GM18519 (cell line): ENCODE measurements at regions not wholly inside any gene's neighbourhood (a gene's known extent, or its start where the extent isn't known, plus 50 kb on each side); places are given as distances from the start of the nearest gene placed in this dataset.
"Not testable (repeated sequence)": the region's sequence is repeated elsewhere in the genome, so short reads cannot be mapped to it uniquely, and the experiment has no call there.

ENCODE experiments used
- ATAC-seq: cut with Tn5 transposase; IDR thresholded peaks from one replicate; pipeline ENCODE4 v1.9.1; 2021; ENCODE audit warnings: mild to moderate bottlenecking, moderate library complexity; ENCODE audit not compliant: unreplicated experiment, low FRiP score

- ATAC-seq: no peak
Measured at GRCh38 chr2:47728551-47728950, 54.4 kb upstream of the MSH6 start.

DNA sequence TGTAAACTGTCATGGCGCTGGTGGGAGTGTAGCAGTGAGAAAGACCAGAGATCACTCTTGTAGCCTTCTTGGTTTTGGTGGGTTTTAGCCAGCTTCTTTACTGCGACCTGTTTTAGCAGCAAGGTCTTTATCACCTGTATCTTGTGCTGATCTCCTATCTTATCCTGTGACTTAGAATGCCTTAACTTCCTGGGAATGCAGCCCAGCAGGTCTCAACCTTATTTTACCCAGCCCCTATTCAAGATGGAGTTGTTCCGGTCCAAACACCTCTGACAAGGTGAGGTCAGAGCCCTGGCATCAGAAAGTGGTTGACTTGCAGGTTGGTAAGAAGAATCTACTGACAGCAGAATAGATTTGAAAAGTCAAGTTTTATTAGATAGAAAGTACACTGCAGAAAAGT, 55.0 kb upstream of the MSH6 start:
- no peak for ATAC-seq

DNA sequence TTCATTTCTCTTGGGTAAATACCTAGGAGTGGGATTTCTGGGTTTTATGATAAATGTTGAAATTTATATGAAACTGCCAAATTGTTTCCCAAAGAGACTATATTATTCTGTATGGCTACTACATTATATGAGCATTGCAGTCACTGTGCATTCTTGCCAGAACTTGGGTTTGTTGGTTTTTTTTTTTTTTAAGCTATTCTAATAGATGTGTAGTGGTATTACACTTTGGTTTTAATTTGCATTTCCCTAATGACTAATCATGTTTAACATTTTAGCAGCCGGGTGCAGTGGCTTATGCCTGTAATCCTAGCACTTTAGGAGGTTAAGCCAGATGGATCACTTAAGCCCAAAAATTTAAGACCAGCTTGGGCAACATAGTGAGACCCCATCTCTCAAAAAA, 56.0 kb upstream of the MSH6 start:
- ATAC-seq: not testable (repeated sequence)

- no peak for ATAC-seq
Measured at GRCh38 chr2:47725808-47726207, 57.1 kb upstream of the MSH6 start.

DNA sequence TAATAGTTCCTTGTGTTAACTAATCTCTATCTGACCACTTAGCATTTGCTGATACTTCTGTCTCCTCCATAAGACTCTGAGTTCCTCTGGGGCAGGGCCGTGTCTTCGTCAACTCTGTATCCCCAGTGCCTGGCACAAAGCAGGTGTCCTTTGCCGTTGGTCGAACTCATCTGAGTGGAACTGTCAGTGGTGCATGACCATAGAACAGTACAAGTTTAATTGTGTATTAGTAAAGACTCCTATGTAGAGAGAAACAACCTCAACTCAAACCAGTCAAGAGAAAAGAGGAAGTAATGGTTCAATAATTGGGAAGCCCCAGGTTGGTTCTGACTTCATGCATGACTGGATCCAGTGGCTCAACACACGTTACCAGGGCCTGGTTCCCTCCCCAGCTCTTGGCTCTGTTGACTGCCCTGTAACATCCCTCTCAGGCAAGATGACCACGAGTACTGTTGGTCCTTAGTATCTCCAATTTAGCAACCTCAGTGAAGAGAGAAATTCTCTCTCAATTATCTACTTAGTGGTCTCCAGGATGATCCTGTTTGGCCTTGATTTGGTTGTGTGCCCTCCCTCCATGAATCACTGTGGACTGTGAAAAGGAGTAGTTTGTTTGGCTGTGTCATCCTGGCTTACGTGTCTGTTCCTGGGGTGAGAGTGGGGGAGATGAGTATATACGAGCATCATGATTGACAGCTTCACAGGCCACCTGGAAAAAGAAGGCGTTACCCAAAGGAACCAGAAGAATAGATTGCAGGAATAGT, 58.5 kb upstream of the MSH6 start:
- peak; percentile 89 for ATAC-seq

GRCh38 chr2:47721296-47721695, 61.6 kb upstream of the MSH6 start:
- ATAC-seq: no peak

DNA sequence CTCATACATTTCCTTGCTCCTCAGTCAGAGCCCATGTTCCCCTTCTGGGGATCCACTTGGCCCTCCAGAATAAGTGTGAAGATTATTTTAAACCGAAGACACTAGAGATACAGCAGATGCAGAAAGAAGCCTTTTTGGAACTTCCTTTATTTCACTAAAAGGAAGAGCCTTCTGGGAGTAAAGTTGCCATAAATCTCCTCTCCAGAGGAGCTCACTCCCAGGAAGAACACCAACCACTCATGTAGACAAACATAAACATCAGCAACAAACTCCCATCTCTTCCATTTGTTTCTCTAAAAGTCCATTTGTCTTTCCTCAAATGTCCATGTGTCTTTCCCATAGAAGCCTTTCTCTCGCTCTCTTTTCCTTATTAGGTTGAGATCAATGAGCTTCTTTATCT, 62.4 kb upstream of the MSH6 start:
- ATAC-seq: no peak

- ATAC-seq: no peak
Measured at GRCh38 chr2:47720036-47720435, 62.9 kb upstream of the MSH6 start.

DNA sequence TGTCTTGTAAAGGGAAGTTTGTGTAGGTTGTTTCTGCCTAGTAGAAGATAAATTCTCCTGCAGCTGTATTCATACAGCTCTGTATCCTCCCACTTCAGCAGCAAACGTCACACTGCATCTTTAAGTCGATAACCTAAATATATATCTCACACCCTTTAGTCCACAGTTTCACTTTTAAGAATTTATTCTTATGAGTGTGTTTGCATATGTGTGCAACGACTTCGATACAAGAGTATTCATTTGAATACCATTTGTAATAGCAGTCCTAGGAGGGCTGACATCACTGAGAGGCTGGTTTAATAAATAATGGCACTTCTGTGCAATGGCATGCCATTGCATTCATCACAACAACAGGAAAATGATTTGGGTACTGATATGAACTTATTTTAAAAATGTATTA, 63.8 kb upstream of the MSH6 start:
- ATAC-seq: peak; percentile 72

DNA sequence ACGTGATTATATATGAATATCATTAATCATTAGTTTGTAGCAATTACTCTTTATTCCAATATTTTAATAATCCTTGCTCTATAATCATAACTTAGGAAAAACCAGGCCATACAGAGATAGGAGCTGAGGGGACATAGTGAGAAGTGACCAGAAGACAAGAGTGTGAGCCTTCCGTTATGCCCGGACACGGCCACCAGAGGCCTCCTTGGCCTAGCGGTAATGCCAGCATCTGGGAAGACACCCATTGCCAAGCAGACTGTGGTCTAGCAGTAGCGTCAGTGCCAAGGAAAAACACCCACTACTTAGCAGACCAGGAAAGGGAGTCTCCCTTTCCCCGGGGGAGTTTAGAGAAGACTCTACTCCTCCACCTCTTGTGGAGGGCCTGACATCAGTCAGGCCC, 66.6 kb upstream of the MSH6 start:
- ATAC-seq: not testable (repeated sequence)

GRCh38 chr2:47715552-47715951, 67.4 kb upstream of the MSH6 start:
- no peak for ATAC-seq

- ATAC-seq: no peak
Measured at GRCh38 chr2:47708801-47709499, 74.0 kb upstream of the MSH6 start.

DNA sequence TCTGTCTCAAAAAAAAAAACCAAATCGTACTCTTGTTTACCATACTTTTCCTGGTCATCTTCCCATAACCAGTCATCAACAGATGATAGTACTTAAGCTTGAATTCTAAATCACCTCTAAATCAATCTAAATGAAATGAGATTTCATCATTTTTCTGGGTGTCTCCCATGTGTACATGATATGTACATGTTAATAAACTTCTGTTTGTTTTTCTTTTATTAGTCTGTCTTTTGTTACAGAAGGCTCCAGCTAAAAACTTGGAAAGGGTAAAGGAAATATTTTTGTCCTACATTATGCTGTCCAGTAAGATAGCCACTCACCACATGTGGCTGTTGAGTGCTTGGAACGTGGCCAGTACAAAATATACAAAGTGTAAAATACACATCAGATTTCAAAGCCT, 78.7 kb upstream of the MSH6 start:
- ATAC-seq: no peak

GRCh38 chr2:47699533-47700215, 83.3 kb upstream of the MSH6 start:
- no peak for ATAC-seq

DNA sequence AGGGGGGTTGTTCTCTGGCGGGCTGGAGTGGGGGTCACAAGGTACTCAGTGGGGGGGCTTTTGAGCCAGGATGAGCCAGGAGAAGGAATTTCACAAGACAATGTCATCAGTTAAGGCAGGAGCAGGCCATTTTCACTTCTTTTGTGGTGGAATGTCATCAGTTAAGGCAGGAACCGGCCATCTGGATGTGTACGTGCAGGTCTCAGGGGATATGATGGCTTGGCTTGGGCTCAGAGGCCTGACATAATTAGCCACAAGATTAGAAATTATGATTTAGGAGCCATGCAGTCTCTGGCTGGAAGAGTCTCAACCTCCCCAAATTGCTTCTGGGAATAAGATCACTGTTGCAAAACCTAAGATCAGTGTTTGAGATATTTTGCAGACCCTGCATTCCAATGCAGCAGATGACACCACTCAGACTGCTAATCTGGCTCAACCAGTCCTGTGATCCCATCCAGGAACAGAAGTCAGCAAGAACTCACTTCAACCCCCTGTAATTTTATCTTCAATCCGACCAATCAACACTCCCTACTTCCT, 84.4 kb upstream of the MSH6 start:
- ATAC-seq: not testable (repeated sequence)

DNA sequence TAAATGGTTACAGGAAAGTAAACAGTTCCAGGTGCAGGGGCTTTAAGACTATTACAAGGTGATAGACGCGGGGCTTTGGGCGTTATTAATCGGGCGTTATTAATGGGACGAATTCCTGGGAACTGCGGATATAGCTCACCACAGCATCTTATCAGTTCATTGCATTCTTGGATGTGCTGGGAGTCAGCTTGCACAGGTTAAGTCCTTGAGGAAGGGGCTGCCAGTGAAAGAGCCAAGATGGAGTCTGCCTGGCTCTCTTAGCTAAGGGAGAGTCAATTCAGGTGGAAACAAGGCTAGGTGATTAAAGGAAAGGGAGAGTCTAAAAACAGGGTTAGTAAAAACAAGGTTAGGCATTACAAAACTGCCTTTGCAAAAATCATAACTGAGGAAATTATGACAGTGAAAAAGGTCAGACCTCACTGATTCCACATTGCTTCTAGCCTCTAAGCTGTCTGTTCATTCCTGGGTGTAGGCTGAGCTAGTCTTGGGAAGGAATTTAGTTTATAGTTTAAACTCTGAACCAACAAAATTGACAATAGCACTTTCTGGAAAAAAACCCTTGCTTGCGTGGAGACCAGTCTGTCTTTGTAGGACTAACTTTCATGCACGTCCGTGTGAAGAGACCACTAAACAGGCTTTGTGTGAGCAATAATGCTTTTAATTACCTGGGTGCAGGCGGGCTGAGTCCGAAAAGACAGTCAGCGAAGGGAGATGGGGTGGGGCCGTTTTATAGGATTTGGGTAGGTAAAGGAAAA, 85.1 kb upstream of the MSH6 start:
- ATAC-seq: not testable (repeated sequence)

DNA sequence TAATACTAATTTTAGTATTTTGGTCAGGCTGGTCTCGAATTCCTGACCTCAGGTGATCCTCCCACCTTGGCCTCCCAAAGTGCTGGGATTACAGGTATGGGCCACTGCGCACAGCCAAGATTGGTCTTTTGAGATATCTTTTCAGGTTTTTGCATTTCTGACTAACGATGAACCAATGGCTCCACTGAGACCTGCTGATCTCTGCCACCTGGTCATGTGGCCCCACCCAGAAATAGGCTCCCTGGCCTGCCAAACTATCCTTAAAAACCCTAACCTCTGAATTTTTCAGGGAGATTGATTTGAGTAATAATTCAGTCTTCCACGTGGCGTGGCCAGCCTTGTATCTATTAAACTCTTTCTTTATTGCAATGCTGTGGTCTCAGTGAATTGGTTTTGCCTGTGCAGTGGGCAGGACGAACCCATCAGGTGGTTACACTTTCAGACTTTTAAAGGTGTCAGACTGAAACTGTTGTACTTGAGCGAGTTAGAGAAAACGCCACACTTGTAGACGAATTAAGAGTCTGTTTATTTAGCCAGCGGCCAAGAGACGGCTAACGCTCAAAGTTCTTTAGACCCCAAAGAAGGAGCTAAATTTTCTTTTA, 85.8 kb upstream of the MSH6 start:
- ATAC-seq: no peak

GRCh38 chr2:47696478-47696831, 86.5 kb upstream of the MSH6 start:
- ATAC-seq: no peak

DNA sequence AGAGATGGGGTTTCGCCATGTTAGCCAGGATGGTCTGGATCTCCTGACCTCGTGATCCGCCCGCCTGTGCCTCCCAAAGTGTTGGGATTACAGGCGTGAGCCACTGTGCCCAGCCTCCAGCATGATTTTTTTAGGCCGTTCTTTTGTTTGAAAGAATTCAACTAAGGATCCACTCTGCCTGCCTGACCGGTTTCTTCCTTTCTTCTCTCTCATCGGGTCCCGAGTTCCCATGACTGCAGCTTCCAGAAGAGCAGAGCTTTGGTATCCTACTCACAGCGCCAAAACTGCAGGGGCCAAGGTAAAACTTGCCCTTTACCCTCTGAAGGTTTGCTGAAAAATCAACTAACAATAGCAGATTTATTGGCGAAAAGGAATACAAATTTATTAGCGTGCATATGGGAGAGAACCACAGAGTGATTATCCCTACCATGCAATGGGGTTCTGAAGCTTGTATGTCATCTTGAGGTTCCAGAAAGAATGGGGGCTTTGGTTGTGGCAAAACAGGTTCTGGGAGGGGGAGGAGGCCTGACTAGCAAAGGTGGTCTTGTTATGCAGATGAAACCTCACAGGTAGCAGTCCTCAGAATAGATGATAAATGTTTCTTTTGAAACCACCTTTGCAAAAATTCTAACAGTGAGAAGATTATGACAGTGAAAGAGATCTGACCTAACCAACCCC, 87.0 kb upstream of the MSH6 start:
- ATAC-seq: no peak

DNA sequence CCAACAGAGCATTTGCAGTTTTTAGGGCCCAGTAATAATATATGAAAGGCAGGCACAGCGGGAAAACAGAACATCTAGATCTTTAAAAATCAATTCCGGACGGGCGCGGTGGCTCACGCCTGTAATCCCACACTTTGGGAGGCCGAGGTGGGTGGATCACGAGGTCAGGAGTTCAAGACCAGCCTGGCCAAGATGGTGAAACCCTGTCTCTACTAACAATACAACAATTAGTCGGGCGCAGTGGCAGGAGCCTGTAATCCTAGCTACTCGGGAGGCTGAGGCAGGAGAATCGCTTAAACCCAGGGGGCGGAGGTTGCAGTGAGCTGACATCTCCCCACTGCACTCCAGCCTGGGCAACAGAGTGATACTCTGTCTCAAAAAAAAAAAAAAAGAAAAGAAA, 88.5 kb upstream of the MSH6 start:
- not testable (repeated sequence) for ATAC-seq
